DMS53 treated with DMSO at 0.1 percent for 48 hours (cell line): ENCODE measurements at regions not wholly inside any gene's neighbourhood (a gene's known extent, or its start where the extent isn't known, plus 50 kb on each side); places are given as distances from the start of the nearest gene placed in this dataset.

Source experiments
- DNase-seq: peaks from one replicate; lab custom pipeline; 2025; ENCODE audit not compliant: unreplicated experiment; lab: John Stamatoyannopoulos, UW

GRCh38 chr15:77823736-77824135, 191.0 kb upstream of the LINGO1 start:
- DNase-seq = no peak

- no peak for DNase-seq
These were observed 190.0 kb upstream of the LINGO1 start for GRCh38 chr15:77822631-77823230.

GRCh38 chr15:77821959-77822256, 189.2 kb upstream of the LINGO1 start:
- no peak for DNase-seq

GRCh38 chr15:77821188-77821958, 188.7 kb upstream of the LINGO1 start:
- no peak for DNase-seq

- no peak for DNase-seq
These were observed 187.4 kb upstream of the LINGO1 start for GRCh38 chr15:77819851-77820728.

GRCh38 chr15:77819048-77819850, 186.5 kb upstream of the LINGO1 start:
- no peak for DNase-seq

GRCh38 chr15:77818484-77819047, 185.9 kb upstream of the LINGO1 start:
- DNase-seq = no peak

- no peak for DNase-seq
These were observed 184.7 kb upstream of the LINGO1 start for GRCh38 chr15:77817434-77817833.

- no peak for DNase-seq
These were observed 184.3 kb upstream of the LINGO1 start for GRCh38 chr15:77816983-77817382.

GRCh38 chr15:77815015-77815414, 182.3 kb upstream of the LINGO1 start:
- DNase-seq = no peak

- no peak for DNase-seq
These were observed 180.0 kb upstream of the LINGO1 start for GRCh38 chr15:77812664-77813063.

- DNase-seq = no peak
These were observed 178.6 kb upstream of the LINGO1 start for GRCh38 chr15:77811270-77811669.

- no peak for DNase-seq
These were observed 177.4 kb upstream of the LINGO1 start for GRCh38 chr15:77810130-77810571.

GRCh38 chr15:77808581-77809177, 176.0 kb upstream of the LINGO1 start:
- DNase-seq = no peak

GRCh38 chr15:77808075-77808474, 175.4 kb upstream of the LINGO1 start:
- DNase-seq = no peak

- no peak for DNase-seq
These were observed 174.9 kb upstream of the LINGO1 start for GRCh38 chr15:77807611-77808010.

- DNase-seq = no peak
These were observed 174.4 kb upstream of the LINGO1 start for GRCh38 chr15:77807115-77807514.

GRCh38 chr15:77804210-77804609, 171.5 kb upstream of the LINGO1 start:
- no peak for DNase-seq

GRCh38 chr15:77803487-77803886, 170.8 kb upstream of the LINGO1 start:
- DNase-seq = no peak

GRCh38 chr15:77800305-77800704, 167.6 kb upstream of the LINGO1 start:
- no peak for DNase-seq
